WTC11 (cell line): ENCODE measurements at regions not wholly inside any gene's neighbourhood (a gene's known extent, or its start where the extent isn't known, plus 50 kb on each side); places are given as distances from the start of the nearest gene placed in this dataset.

Experiments
- ATAC-seq: fragments of 200-7000 bp; cut with Tn5 transposase; 2 replicates; pipeline ENCODE4 v1.10.0; 2021; ENCODE audit warnings: mild to moderate bottlenecking, moderate library complexity
- CTCF ChIA-PET: fragments of 300-600 bp; sonication (Branson Sonifier 250); formaldehyde crosslinking; loops from one replicate; lab custom pipeline; 2021; ENCODE audit warnings: antibody characterized with exemption; lab: Charles Lee
- POLR2A ChIA-PET: fragments of 350-600 bp; sonication (Branson Sonifier 250); formaldehyde crosslinking; loops from one replicate; lab custom pipeline; 2021; ENCODE audit warnings: antibody characterized with exemption; lab: Charles Lee
- DNase-seq: peaks from one replicate; pipeline ENCODE4 v3.0.0; 2021; ENCODE audit warnings: low spot score
- H3K27ac Mint-ChIP-seq: 2 replicates; pipeline ENCODE4 v1.8.0; 2021; ENCODE audit warnings: mixed read lengths
- H3K27me3 Mint-ChIP-seq: 2 replicates; pipeline ENCODE4 v1.8.0; 2021; ENCODE audit warnings: low read depth, mild to moderate bottlenecking, moderate library complexity, mixed read lengths
- H3K36me3 Mint-ChIP-seq: 2 replicates; pipeline ENCODE4 v1.8.0; 2021; ENCODE audit warnings: mixed read lengths
- H3K4me1 Mint-ChIP-seq: 2 replicates; pipeline ENCODE4 v1.8.0; 2022; ENCODE audit warnings: mixed read lengths
- H3K4me3 Mint-ChIP-seq: 2 replicates; pipeline ENCODE4 v1.8.0; 2021; ENCODE audit warnings: mild to moderate bottlenecking, moderate library complexity, mixed read lengths
- H3K9me3 Mint-ChIP-seq: 2 replicates; pipeline ENCODE4 v1.8.0; 2021; ENCODE audit warnings: mixed read lengths
- ARID4B ChIP-seq: sonication (generic); formaldehyde crosslinking; IDR thresholded peaks from 2 replicates; pipeline ENCODE4 v1.8.0; 2023; ENCODE audit warnings: missing genetic modification reagents, mild to moderate bottlenecking, borderline replicate concordance
- ATF6 ChIP-seq: sonication (generic); formaldehyde crosslinking; IDR thresholded peaks from 2 replicates; pipeline ENCODE4 v1.8.1; 2023; ENCODE audit warnings: mild to moderate bottlenecking, missing genetic modification reagents
- FOXP1 ChIP-seq: sonication (generic); formaldehyde crosslinking; IDR thresholded peaks from 2 replicates; pipeline ENCODE4 v1.8.0; 2022; ENCODE audit warnings: missing genetic modification reagents, mild to moderate bottlenecking, moderate library complexity, borderline replicate concordance
- JUN ChIP-seq: sonication (generic); formaldehyde crosslinking; IDR thresholded peaks from 2 replicates; pipeline ENCODE4 v1.8.0; 2023; ENCODE audit warnings: mild to moderate bottlenecking, missing genetic modification reagents
- MAX ChIP-seq: sonication (generic); formaldehyde crosslinking; IDR thresholded peaks from 2 replicates; pipeline ENCODE4 v1.8.0; 2022; ENCODE audit warnings: mild to moderate bottlenecking, missing genetic modification reagents
- NR1H2 ChIP-seq: sonication (generic); formaldehyde crosslinking; IDR thresholded peaks from 2 replicates; pipeline ENCODE4 v1.9.0; 2021; ENCODE audit warnings: mild to moderate bottlenecking, moderate library complexity, missing genetic modification reagents
- NR3C1 ChIP-seq: sonication (generic); formaldehyde crosslinking; conservative IDR thresholded peaks from 2 replicates; pipeline ENCODE4 v1.8.1; 2023; ENCODE audit warnings: low read depth, mild to moderate bottlenecking, missing genetic modification reagents
- SP1 ChIP-seq: sonication (generic); formaldehyde crosslinking; conservative IDR thresholded peaks from 2 replicates; pipeline ENCODE4 v1.8.1; 2022; ENCODE audit warnings: missing genetic modification reagents
- TEAD4 ChIP-seq: sonication (generic); formaldehyde crosslinking; IDR thresholded peaks from 2 replicates; pipeline ENCODE4 v1.8.0; 2022; ENCODE audit warnings: mild to moderate bottlenecking, missing genetic modification reagents
- ZNF219 ChIP-seq: sonication (generic); formaldehyde crosslinking; IDR thresholded peaks from 2 replicates; pipeline ENCODE4 v1.8.0; 2023; ENCODE audit warnings: missing genetic modification reagents, mild to moderate bottlenecking, borderline replicate concordance
- ZNF263 ChIP-seq: sonication (generic); formaldehyde crosslinking; IDR thresholded peaks from 2 replicates; pipeline ENCODE4 v1.8.1; 2022; ENCODE audit warnings: low read depth, mild to moderate bottlenecking, moderate library complexity, missing genetic modification reagents
- ZNF396 ChIP-seq: fragments of 250-450 bp; sonication (Bioruptor Pico); IDR thresholded peaks from 2 replicates; pipeline ENCODE4 v1.8.0; 2021; ENCODE audit warnings: mild to moderate bottlenecking, moderate library complexity, borderline replicate concordance
- TF ChIP-seq, protein P1 (sequence below): sonication (generic); formaldehyde crosslinking; IDR thresholded peaks from 2 replicates; pipeline ENCODE4 v1.8.1; 2022; ENCODE audit warnings: low read depth, missing genetic modification reagents, borderline replicate concordance
- TF ChIP-seq, protein P2 (sequence below): fragments of 250-450 bp; sonication (Bioruptor Pico); IDR thresholded peaks from 2 replicates; pipeline ENCODE4 v1.9.0; 2021; ENCODE audit warnings: mild to moderate bottlenecking
- TF ChIP-seq, protein P3 (sequence below): sonication (generic); formaldehyde crosslinking; IDR thresholded peaks from 2 replicates; pipeline ENCODE4 v1.8.0; 2023; ENCODE audit warnings: mild to moderate bottlenecking, missing genetic modification reagents
- TF ChIP-seq, protein P4 (sequence below): fragments of 250-450 bp; sonication (Bioruptor Pico); IDR thresholded peaks from 2 replicates; pipeline ENCODE4 v1.8.0; 2021; ENCODE audit warnings: mild to moderate bottlenecking

GRCh38 chr2:144146876-144147275 is 373.0 kb downstream of the ZEB2 start (continued):
- no peak for TF ChIP-seq NR1H2 (CRISPR knock-in tag)
- TF ChIP-seq JUN (CRISPR knock-in tag): no peak
- TF ChIP-seq, protein P1, sequence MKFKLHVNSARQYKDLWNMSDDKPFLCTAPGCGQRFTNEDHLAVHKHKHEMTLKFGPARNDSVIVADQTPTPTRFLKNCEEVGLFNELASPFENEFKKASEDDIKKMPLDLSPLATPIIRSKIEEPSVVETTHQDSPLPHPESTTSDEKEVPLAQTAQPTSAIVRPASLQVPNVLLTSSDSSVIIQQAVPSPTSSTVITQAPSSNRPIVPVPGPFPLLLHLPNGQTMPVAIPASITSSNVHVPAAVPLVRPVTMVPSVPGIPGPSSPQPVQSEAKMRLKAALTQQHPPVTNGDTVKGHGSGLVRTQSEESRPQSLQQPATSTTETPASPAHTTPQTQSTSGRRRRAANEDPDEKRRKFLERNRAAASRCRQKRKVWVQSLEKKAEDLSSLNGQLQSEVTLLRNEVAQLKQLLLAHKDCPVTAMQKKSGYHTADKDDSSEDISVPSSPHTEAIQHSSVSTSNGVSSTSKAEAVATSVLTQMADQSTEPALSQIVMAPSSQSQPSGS: no peak
- TF ChIP-seq TEAD4: no peak
- no peak for TF ChIP-seq ZNF396 (CRISPR knock-in tag)
- TF ChIP-seq, all 79 proteins: peak for 0

GRCh38 chr2:144146076-144146475 is 373.8 kb downstream of the ZEB2 start:
- Mint-ChIP-seq H3K4me3 (no peak overlapping the region), H3K9me3 (no peaks in the 10 kb centered on the region), H3K36me3 (no peaks in the 10 kb centered on the region), H3K4me1 (no peaks in the 10 kb centered on the region), H3K27me3 (no peaks in the 10 kb centered on the region), H3K27ac (no peak overlapping the region)
- CTCF ChIA-PET: interaction anchor here (0.6 kb wide), 3 partner anchors 256 to 1763 kb away, joined by 3 to 8 read pairs (median 3); no protein-coding TSS in a partner anchor
- TF ChIP-seq, protein P2, sequence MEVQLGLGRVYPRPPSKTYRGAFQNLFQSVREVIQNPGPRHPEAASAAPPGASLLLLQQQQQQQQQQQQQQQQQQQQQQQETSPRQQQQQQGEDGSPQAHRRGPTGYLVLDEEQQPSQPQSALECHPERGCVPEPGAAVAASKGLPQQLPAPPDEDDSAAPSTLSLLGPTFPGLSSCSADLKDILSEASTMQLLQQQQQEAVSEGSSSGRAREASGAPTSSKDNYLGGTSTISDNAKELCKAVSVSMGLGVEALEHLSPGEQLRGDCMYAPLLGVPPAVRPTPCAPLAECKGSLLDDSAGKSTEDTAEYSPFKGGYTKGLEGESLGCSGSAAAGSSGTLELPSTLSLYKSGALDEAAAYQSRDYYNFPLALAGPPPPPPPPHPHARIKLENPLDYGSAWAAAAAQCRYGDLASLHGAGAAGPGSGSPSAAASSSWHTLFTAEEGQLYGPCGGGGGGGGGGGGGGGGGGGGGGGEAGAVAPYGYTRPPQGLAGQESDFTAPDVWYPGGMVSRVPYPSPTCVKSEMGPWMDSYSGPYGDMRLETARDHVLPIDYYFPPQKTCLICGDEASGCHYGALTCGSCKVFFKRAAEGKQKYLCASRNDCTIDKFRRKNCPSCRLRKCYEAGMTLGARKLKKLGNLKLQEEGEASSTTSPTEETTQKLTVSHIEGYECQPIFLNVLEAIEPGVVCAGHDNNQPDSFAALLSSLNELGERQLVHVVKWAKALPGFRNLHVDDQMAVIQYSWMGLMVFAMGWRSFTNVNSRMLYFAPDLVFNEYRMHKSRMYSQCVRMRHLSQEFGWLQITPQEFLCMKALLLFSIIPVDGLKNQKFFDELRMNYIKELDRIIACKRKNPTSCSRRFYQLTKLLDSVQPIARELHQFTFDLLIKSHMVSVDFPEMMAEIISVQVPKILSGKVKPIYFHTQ: no peak
- ATAC-seq: no peak
- POLR2A ChIA-PET: interaction anchor here (0.6 kb wide), 2 partner anchors 11 to 800 kb away, joined by 3 to 5 read pairs; no protein-coding TSS in a partner anchor
- no peak for DNase-seq

DNA sequence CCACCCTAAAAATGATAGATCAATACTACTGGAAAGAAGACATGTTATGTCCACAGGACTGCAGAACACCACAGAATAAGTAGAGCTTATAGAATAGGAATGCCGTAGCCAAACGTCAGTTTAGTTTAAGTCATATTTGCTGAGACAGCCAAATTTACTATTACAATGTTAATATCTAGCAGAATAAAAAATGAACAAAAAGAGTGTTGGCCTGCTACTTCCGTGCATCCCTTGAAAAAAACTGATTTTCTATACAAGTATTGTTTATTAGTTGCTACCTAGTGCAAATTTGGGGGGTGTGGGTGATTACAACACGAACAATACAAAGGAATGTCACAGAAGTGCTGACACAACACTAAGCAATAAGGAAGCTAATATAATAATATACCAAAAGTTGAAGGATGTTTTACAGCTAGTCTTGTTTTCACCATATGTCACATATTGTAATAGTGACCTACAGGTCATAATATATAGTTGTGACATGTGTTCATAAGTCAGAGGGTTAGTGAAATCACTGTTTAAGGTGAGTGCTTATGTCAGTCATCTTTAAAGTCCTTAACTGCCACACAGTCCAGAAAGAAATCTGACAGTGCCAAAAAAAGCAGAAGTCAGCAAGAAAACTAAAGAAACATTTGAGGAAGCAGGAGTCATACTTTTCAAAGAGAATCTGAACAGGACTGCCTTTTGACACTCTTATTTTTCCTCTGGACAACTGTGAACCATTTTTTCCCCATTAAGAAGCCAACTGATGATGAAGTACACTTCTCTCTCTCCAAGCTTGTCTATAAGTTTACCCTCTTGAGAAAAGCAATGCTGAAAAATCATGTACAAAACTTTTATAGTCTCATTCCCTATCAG is 376.4 kb downstream of the ZEB2 start:
- no peak for ATAC-seq
- H3K4me3 Mint-ChIP-seq: no peak overlapping the region
- CTCF ChIA-PET: no interaction called here
- no peaks in the 10 kb centered on the region for H3K36me3 Mint-ChIP-seq
- no peaks in the 10 kb centered on the region for H3K9me3 Mint-ChIP-seq
- H3K4me1 Mint-ChIP-seq: no peaks in the 10 kb centered on the region
- no peak overlapping the region for H3K27ac Mint-ChIP-seq
- H3K27me3 Mint-ChIP-seq: no peaks in the 10 kb centered on the region
- POLR2A ChIA-PET: no interaction called here
- no peak for DNase-seq
- no peak for TF ChIP-seq MAX (CRISPR knock-in tag)
- TF ChIP-seq NR3C1 (CRISPR knock-in tag): no peak
- TF ChIP-seq, protein P3, sequence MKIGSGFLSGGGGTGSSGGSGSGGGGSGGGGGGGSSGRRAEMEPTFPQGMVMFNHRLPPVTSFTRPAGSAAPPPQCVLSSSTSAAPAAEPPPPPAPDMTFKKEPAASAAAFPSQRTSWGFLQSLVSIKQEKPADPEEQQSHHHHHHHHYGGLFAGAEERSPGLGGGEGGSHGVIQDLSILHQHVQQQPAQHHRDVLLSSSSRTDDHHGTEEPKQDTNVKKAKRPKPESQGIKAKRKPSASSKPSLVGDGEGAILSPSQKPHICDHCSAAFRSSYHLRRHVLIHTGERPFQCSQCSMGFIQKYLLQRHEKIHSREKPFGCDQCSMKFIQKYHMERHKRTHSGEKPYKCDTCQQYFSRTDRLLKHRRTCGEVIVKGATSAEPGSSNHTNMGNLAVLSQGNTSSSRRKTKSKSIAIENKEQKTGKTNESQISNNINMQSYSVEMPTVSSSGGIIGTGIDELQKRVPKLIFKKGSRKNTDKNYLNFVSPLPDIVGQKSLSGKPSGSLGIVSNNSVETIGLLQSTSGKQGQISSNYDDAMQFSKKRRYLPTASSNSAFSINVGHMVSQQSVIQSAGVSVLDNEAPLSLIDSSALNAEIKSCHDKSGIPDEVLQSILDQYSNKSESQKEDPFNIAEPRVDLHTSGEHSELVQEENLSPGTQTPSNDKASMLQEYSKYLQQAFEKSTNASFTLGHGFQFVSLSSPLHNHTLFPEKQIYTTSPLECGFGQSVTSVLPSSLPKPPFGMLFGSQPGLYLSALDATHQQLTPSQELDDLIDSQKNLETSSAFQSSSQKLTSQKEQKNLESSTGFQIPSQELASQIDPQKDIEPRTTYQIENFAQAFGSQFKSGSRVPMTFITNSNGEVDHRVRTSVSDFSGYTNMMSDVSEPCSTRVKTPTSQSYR (CRISPR knock-in tag): no peak
- TF ChIP-seq FOXP1 (CRISPR knock-in tag): no peak
- TF ChIP-seq ATF6 (CRISPR knock-in tag): no peak
- no peak for TF ChIP-seq ZNF219 (CRISPR knock-in tag)
- TF ChIP-seq ARID4B (CRISPR knock-in tag): no peak
- no peak for TF ChIP-seq ZNF263 (CRISPR knock-in tag)
- TF ChIP-seq, protein P4, sequence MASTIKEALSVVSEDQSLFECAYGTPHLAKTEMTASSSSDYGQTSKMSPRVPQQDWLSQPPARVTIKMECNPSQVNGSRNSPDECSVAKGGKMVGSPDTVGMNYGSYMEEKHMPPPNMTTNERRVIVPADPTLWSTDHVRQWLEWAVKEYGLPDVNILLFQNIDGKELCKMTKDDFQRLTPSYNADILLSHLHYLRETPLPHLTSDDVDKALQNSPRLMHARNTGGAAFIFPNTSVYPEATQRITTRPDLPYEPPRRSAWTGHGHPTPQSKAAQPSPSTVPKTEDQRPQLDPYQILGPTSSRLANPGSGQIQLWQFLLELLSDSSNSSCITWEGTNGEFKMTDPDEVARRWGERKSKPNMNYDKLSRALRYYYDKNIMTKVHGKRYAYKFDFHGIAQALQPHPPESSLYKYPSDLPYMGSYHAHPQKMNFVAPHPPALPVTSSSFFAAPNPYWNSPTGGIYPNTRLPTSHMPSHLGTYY (CRISPR knock-in tag): no peak
- TF ChIP-seq SP1 (CRISPR knock-in tag): no peak
